Nephron progenitor cell (in vitro differentiated cells): ENCODE measurements at regions not wholly inside any gene's neighbourhood (a gene's known extent, or its start where the extent isn't known, plus 50 kb on each side); places are given as distances from the start of the nearest gene placed in this dataset.

Experiments
- DNase-seq: peaks from one replicate; pipeline ENCODE4 v3.0.0; 2021
- H3K27ac Mint-ChIP-seq: 2 replicates; pipeline ENCODE4 v1.8.0; 2021; ENCODE audit warnings: mild to moderate bottlenecking, moderate library complexity, mixed read lengths
- H3K27me3 Mint-ChIP-seq: 2 replicates; pipeline ENCODE4 v1.8.0; 2021; ENCODE audit warnings: mild to moderate bottlenecking, low read depth, mixed read lengths; ENCODE audit not compliant: poor library complexity
- H3K36me3 Mint-ChIP-seq: 2 replicates; pipeline ENCODE4 v1.8.0; 2021; ENCODE audit warnings: low read depth, mixed read lengths
- H3K4me1 Mint-ChIP-seq: 2 replicates; pipeline ENCODE4 v1.8.0; 2021; ENCODE audit warnings: mixed read lengths
- H3K4me3 Mint-ChIP-seq: 2 replicates; pipeline ENCODE4 v1.8.0; 2021; ENCODE audit warnings: mild to moderate bottlenecking, moderate library complexity, mixed read lengths
- H3K9me3 Mint-ChIP-seq: 2 replicates; pipeline ENCODE4 v1.8.0; 2021; ENCODE audit warnings: mild to moderate bottlenecking, moderate library complexity, mixed read lengths
- CTCF ChIP-seq: fragments of 200-600 bp; sonication (generic); IDR thresholded peaks from 2 replicates; pipeline ENCODE4 v1.5.0; 2021; ENCODE audit warnings: antibody characterized with exemption

DNA sequence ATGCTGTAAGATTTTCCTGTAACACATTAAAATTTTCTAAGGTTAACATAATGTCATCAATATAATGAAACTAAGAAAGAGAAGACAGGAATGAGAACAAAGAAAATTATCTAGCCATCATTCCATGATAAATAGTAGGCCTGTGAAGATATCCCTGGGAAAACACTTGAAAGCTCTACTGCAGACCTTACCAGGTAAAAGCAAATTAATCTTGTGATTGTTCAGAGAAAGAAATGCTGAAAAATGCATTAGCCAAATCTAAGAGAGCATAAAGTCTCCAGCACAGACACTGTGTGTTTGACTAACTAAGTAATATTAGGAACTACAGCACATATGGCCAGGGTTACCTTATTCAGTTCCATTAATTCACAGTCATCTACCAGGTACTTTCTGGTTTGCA lies 628.3 kb upstream of the GRAMD2B start:
- Mint-ChIP-seq H3K4me3 (no peak overlapping the region), H3K27ac (no peak overlapping the region), H3K9me3 (no peaks in the 10 kb centered on the region), H3K4me1 (peaks cover 6% of the 10 kb centered on the region), H3K36me3 (no peaks in the 10 kb centered on the region), H3K27me3 (peaks cover 5% of the 10 kb centered on the region)
- TF ChIP-seq CTCF = no peak
- no peak for DNase-seq

DNA sequence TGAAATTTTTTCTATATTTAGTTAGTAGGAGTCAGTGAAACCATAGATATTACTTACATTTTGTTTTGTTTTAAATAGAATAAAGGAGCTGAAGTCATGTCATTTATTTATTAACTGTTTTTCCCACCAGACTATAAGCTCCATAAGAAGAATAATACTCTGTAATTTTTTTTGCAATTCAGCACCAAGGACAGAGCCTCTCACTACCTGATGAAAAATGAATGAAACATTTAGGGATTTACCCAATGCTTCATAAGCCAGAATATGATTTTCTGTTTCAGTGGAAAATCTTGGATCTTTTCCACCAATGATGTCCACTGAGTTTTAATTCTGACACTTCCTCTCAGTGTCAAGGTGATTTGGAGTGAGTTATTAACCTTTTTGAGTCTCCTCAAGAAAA lies 624.9 kb upstream of the GRAMD2B start:
- Mint-ChIP-seq H3K36me3 (no peaks in the 10 kb centered on the region), H3K27ac (no peak overlapping the region), H3K27me3 (peaks cover 5% of the 10 kb centered on the region), H3K4me1 (peaks cover 22% of the 10 kb centered on the region), H3K9me3 (no peaks in the 10 kb centered on the region), H3K4me3 (no peak overlapping the region)
- TF ChIP-seq CTCF = no peak
- peak; percentile 15 for DNase-seq

- TF ChIP-seq CTCF = no peak
- Mint-ChIP-seq H3K9me3 (peaks cover 4% of the 10 kb centered on the region), H3K4me3 (no peak overlapping the region), H3K36me3 (no peaks in the 10 kb centered on the region), H3K4me1 (peaks cover 5% of the 10 kb centered on the region), H3K27ac (no peak overlapping the region), H3K27me3 (no peaks in the 10 kb centered on the region)
- no peak for DNase-seq
These were observed 610.6 kb upstream of the GRAMD2B start for GRCh38 chr5:125812651-125813050.

DNA sequence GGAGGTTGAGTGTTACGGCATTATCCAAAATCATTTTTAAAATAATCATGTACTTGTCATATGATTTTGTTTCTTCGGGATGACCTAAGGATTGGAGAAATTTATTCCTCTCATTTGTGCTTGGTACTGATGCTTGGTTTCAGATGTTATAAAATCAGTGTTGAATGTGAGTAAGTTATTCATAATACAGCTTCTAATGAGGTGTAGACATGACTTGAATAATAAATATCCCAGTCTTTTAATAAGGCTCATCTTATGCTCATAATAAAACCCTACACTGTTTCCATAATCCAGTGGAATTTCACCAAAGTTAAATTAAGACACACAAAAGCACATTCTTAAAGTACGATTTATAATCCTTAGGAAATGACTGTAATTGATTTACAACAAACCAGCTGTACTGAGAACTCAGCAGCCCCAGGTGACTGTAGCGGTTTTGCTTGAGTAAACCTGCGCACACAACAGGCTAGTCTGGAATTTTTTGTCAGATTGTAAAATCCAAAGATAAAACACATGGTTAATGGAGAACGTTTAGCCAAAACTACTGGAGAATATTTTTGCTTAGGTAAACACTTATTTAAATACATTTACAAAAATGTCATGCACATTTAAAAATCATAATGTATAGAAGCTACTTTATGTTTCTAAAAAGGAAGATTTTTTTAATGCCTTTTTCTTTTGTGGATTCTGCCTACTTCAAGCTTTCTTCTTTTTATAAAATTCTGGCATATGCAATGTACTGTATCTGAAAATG lies 609.8 kb upstream of the GRAMD2B start:
- H3K4me1 Mint-ChIP-seq = peaks cover 5% of the 10 kb centered on the region
- H3K4me3 Mint-ChIP-seq = no peak overlapping the region
- no peak for DNase-seq
- H3K9me3 Mint-ChIP-seq = peaks cover 4% of the 10 kb centered on the region
- no peak for TF ChIP-seq CTCF
- H3K27me3 Mint-ChIP-seq = no peaks in the 10 kb centered on the region
- no peaks in the 10 kb centered on the region for H3K36me3 Mint-ChIP-seq
- no peak overlapping the region for H3K27ac Mint-ChIP-seq

DNA sequence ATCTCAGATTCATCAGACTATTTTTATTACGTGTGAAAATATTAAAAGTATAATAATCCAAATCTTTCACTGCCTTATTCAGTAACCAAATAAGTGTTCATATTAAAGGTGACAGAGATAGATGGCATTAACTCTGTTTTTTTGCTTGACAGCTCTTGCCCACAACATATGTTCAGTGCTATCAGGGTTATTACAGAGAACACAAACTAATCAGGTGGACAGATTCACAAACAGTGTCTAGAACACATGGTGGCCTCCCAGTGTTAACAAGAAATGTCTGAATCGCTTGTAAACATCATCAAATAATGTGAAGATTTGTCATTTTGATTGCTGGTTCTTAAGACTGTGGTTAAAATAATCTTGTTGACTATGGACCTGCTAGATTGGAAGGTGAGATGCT lies 609.1 kb upstream of the GRAMD2B start:
- no peaks in the 10 kb centered on the region for H3K36me3 Mint-ChIP-seq
- no peaks in the 10 kb centered on the region for H3K9me3 Mint-ChIP-seq
- no peak for DNase-seq
- TF ChIP-seq CTCF = no peak
- no peak overlapping the region for H3K27ac Mint-ChIP-seq
- peaks cover 5% of the 10 kb centered on the region for H3K4me1 Mint-ChIP-seq
- H3K27me3 Mint-ChIP-seq = no peaks in the 10 kb centered on the region
- H3K4me3 Mint-ChIP-seq = no peak overlapping the region

GRCh38 chr5:125823572-125823971 lies 599.6 kb upstream of the GRAMD2B start:
- H3K4me3 Mint-ChIP-seq = no peak overlapping the region

More at GRCh38 chr5:125823572-125823971, 599.6 kb upstream of the GRAMD2B start:
- no peak for DNase-seq
- TF ChIP-seq CTCF = no peak
- Mint-ChIP-seq H3K27me3 (peaks cover 3% of the 10 kb centered on the region), H3K9me3 (no peaks in the 10 kb centered on the region), H3K36me3 (no peaks in the 10 kb centered on the region), H3K4me1 (peaks cover under 1% of the 10 kb centered on the region), H3K27ac (no peak overlapping the region)
